HG02588 (cell line): ENCODE measurements at regions not wholly inside any gene's neighbourhood (a gene's known extent, or its start where the extent isn't known, plus 50 kb on each side); places are given as distances from the start of the nearest gene placed in this dataset.

Experiments
- ATAC-seq: cut with Tn5 transposase; IDR thresholded peaks from one replicate; pipeline ENCODE4 v1.9.1; 2021; ENCODE audit warnings: mild to moderate bottlenecking, moderate library complexity; ENCODE audit not compliant: unreplicated experiment

GRCh38 chr10:56912043-56912442, 551.0 kb upstream of the ZWINT start:
- no peak for ATAC-seq

GRCh38 chr10:56905051-56905450, 544.0 kb upstream of the ZWINT start:
- ATAC-seq: no peak

- ATAC-seq: no peak
These were observed 541.5 kb upstream of the ZWINT start for GRCh38 chr10:56902554-56902953.

- no peak for ATAC-seq
These were observed 534.2 kb upstream of the ZWINT start for GRCh38 chr10:56895306-56895705.

GRCh38 chr10:56881218-56881617, 520.2 kb upstream of the ZWINT start:
- ATAC-seq: no peak

- no peak for ATAC-seq
These were observed 519.5 kb upstream of the ZWINT start for GRCh38 chr10:56880606-56881005.

- no peak for ATAC-seq
These were observed 513.9 kb upstream of the ZWINT start for GRCh38 chr10:56874950-56875349.

GRCh38 chr10:56871160-56871668, 510.2 kb upstream of the ZWINT start:
- no peak for ATAC-seq

GRCh38 chr10:56867236-56867635, 506.2 kb upstream of the ZWINT start:
- no peak for ATAC-seq

GRCh38 chr10:56856569-56856968, 495.5 kb upstream of the ZWINT start:
- no peak for ATAC-seq

GRCh38 chr10:56844978-56845529, 484.0 kb upstream of the ZWINT start:
- ATAC-seq: no peak

- ATAC-seq: no peak
These were observed 475.6 kb upstream of the ZWINT start for GRCh38 chr10:56836659-56837058.

GRCh38 chr10:56831681-56832080, 470.6 kb upstream of the ZWINT start:
- no peak for ATAC-seq

GRCh38 chr10:56823849-56824248, 462.8 kb upstream of the ZWINT start:
- peak; percentile 75 for ATAC-seq

GRCh38 chr10:56805022-56805421, 444.0 kb upstream of the ZWINT start:
- ATAC-seq: no peak

GRCh38 chr10:56785292-56785691, 424.2 kb upstream of the ZWINT start:
- ATAC-seq: no peak

- ATAC-seq: no peak
These were observed 421.4 kb upstream of the ZWINT start for GRCh38 chr10:56782503-56782902.

GRCh38 chr10:56771343-56771742, 410.3 kb upstream of the ZWINT start:
- ATAC-seq: no peak

GRCh38 chr10:56763090-56763489, 402.0 kb upstream of the ZWINT start:
- no peak for ATAC-seq

- ATAC-seq: no peak
These were observed 384.4 kb upstream of the ZWINT start for GRCh38 chr10:56745490-56745889.

- ATAC-seq: no peak
These were observed 367.3 kb upstream of the ZWINT start for GRCh38 chr10:56728349-56728748.

GRCh38 chr10:56722912-56723311, 361.9 kb upstream of the ZWINT start:
- ATAC-seq: no peak

- no peak for ATAC-seq
These were observed 354.2 kb upstream of the ZWINT start for GRCh38 chr10:56715262-56715661.
